K562 (cell line): ENCODE measurements at regions not wholly inside any gene's neighbourhood (a gene's known extent, or its start where the extent isn't known, plus 50 kb on each side); places are given as distances from the start of the nearest gene placed in this dataset.

ENCODE experiments used
- ATAC-seq: fragments of 200-7000 bp; cut with Tn5 transposase; 3 replicates; pipeline ENCODE4 v1.9.1; 2020; ENCODE audit warnings: moderate library complexity
- BruUV-seq: library from RNA; stranded (reverse); fragments of 400-500 nt; replicated peaks from 2 replicates; lab custom pipeline; 2021; lab: Mats Ljungman, UMichigan
- CTCF ChIA-PET: fragments of 300-600 bp; formaldehyde crosslinking; extraction: SDS; loops from one replicate; lab custom pipeline; 2021; ENCODE audit warnings: low intra/inter-chr PET ratio; lab: Yijun Ruan, JAX
- POLR2A ChIA-PET: fragments of 300-600, 350-650 bp; sonication (Branson Sonifier 250); formaldehyde crosslinking; extraction: SDS; loops from one replicate; lab custom pipeline; 2021; ENCODE audit warnings: antibody characterized with exemption, inconsistent platforms; lab: Yijun Ruan, JAX
- DNase-seq, 4 experiments: peaks; one replicate each; pipeline versions ENCODE4 v3.0.0 to v3.0.0-alpha.2; 2011 to 2018; ENCODE audit warnings: low spot score in 3 of 4, mixed read lengths in 3 of 4; ENCODE audit errors: extremely low read depth in 1 of 4
- FAIRE-seq: peaks from 2 replicates; lab custom pipeline; 2011; peaks lifted over from hg19 to GRCh38; lab: Jason Lieb, UNC
- H2AFZ ChIP-seq: 2 replicates; pipeline ENCODE4 v1.6.0; 2011; ENCODE audit warnings: low read depth, low read length, control low read depth, inconsistent platforms
- H3K27ac ChIP-seq: fragments of 200-600 bp; 3 replicates; pipeline ENCODE4 v1.8.0; 2011; ENCODE audit warnings: low read depth, mild to moderate bottlenecking, control low read depth, inconsistent platforms, low read length, moderate library complexity, mixed read lengths; ENCODE audit errors: extremely low read depth
- H3K27me3 ChIP-seq, 2 experiments: fragments of 300-600 bp in 1 of 2; 2 replicates in 1 of 2; 3 replicates in 1 of 2; pipeline versions ENCODE4 v1.6.0 to v1.8.0; 2011; ENCODE audit warnings: inconsistent platforms in 2 of 2, low read length in 2 of 2, mild to moderate bottlenecking in 1 of 2, mixed read lengths in 1 of 2, moderate library complexity in 1 of 2; ENCODE audit not compliant: control insufficient read depth in 2 of 2, insufficient read depth in 2 of 2
- H3K36me3 ChIP-seq: fragments of 300-600 bp; 3 replicates; pipeline ENCODE4 v1.8.0; 2011; ENCODE audit warnings: mild to moderate bottlenecking, low read length, inconsistent platforms; ENCODE audit not compliant: control insufficient read depth, insufficient read depth
- H3K4me1 ChIP-seq, 2 experiments: fragments of 200-600 bp in 1 of 2; replicated peaks in 1 of 2; 2 replicates in 1 of 2; 3 replicates in 1 of 2; pipeline versions ENCODE4 v1.5.1 to v1.8.0; 2011; ENCODE audit warnings: inconsistent platforms in 2 of 2, low read length in 2 of 2, mild to moderate bottlenecking in 1 of 2, mixed read lengths in 1 of 2, moderate library complexity in 1 of 2; ENCODE audit not compliant: control insufficient read depth in 2 of 2, insufficient read depth in 2 of 2
- H3K4me2 ChIP-seq: 2 replicates; pipeline ENCODE4 v1.6.1; 2011; ENCODE audit warnings: low read length, control low read depth, inconsistent platforms, mixed read lengths; ENCODE audit not compliant: insufficient read depth
- H3K4me3 ChIP-seq: fragments of 200-600 bp; sonication (generic), shearing (Covaris generic); 2 replicates; pipeline ENCODE4 v1.5.1; 2016; ENCODE audit warnings: control low read depth, inconsistent platforms
- H3K79me2 ChIP-seq: fragments of 200-600 bp; 3 replicates; pipeline ENCODE4 v1.8.0; 2011; ENCODE audit warnings: low read length, inconsistent platforms; ENCODE audit not compliant: control insufficient read depth, insufficient read depth
- H3K9ac ChIP-seq, 2 experiments: 2 replicates each; pipeline versions ENCODE4 v1.6.0 to v1.6.1; 2011; ENCODE audit warnings: low read depth in 2 of 2, low read length in 2 of 2, control low read depth in 1 of 2, inconsistent platforms in 1 of 2, mild to moderate bottlenecking in 1 of 2, mixed read lengths in 1 of 2; ENCODE audit not compliant: insufficient read depth in 1 of 2
- H3K9me1 ChIP-seq: one replicate; pipeline ENCODE4 v1.6.0; 2011; ENCODE audit warnings: inconsistent platforms, mild to moderate bottlenecking, low read length, moderate library complexity; ENCODE audit not compliant: control insufficient read depth, insufficient read depth
- H3K9me3 ChIP-seq: replicated peaks from 2 replicates; pipeline ENCODE4 v1.5.1; 2011; ENCODE audit warnings: low read depth, low read length, inconsistent platforms; ENCODE audit not compliant: control insufficient read depth, insufficient read depth
- H4K20me1 ChIP-seq: replicated peaks from 2 replicates; pipeline ENCODE4 v1.6.1; 2011; ENCODE audit warnings: low read length, inconsistent platforms, mixed read lengths; ENCODE audit not compliant: control insufficient read depth, insufficient read depth
- CAMTA2 ChIP-seq: fragments of 250-450 bp; sonication (Bioruptor Pico); conservative IDR thresholded peaks from 2 replicates; pipeline ENCODE4 v1.5.1; 2022
- CBX2 ChIP-seq: fragments of 200-600 bp; sonication (generic); IDR thresholded peaks from one replicate; pipeline ENCODE4 v1.6.1; 2012; ENCODE audit warnings: mild to moderate bottlenecking, low read length, inconsistent platforms; ENCODE audit not compliant: insufficient read depth, poor library complexity, severe bottlenecking
- CGGBP1 ChIP-seq: fragments of 250-450 bp; sonication (Bioruptor Pico); IDR thresholded peaks from 2 replicates; pipeline ENCODE4 v1.9.0; 2021; ENCODE audit warnings: mild to moderate bottlenecking
- CREB5 ChIP-seq: fragments of 250-450 bp; sonication (Bioruptor Pico); IDR thresholded peaks from 2 replicates; pipeline ENCODE4 v1.5.0; 2020; ENCODE audit warnings: mild to moderate bottlenecking
- HEY1 ChIP-seq: fragments of 250-450 bp; sonication (Bioruptor Pico); IDR thresholded peaks from 2 replicates; pipeline ENCODE4 v1.5.0; 2020; ENCODE audit warnings: mild to moderate bottlenecking, moderate library complexity, borderline replicate concordance
- HINFP ChIP-seq: fragments of 450-650 bp; conservative IDR thresholded peaks from 2 replicates; pipeline ENCODE4 v1.6.1; 2016; ENCODE audit warnings: missing genetic modification characterization, low read depth, mild to moderate bottlenecking, control low read depth, missing compliant biosample characterization
- HMGXB4 ChIP-seq: sonication (generic); formaldehyde crosslinking; IDR thresholded peaks from 2 replicates; pipeline ENCODE4 v1.8.1; 2023; ENCODE audit warnings: mild to moderate bottlenecking, missing genetic modification reagents
- HNRNPUL1 ChIP-seq: fragments of 200-400 bp; formaldehyde crosslinking; IDR thresholded peaks from 2 replicates; pipeline ENCODE4 v1.6.1; 2017; ENCODE audit warnings: low read length
- MLX ChIP-seq, 2 experiments: fragments of 450-650 bp in 1 of 2; sonication (generic) in 1 of 2; formaldehyde crosslinking; conservative IDR thresholded peaks; 2 replicates each; pipeline versions ENCODE4 v1.4.0 to v1.8.1; 2020 to 2022; ENCODE audit warnings: mild to moderate bottlenecking in 1 of 2, missing genetic modification reagents in 1 of 2
- MTA3 ChIP-seq: fragments of 450-650 bp; formaldehyde crosslinking; IDR thresholded peaks from 2 replicates; pipeline ENCODE4 v1.6.1; 2017; ENCODE audit warnings: mild to moderate bottlenecking, borderline replicate concordance
- NCOA6 ChIP-seq: fragments of 450-650 bp; IDR thresholded peaks from 2 replicates; pipeline ENCODE4 v1.6.1; 2017; ENCODE audit warnings: mild to moderate bottlenecking
- RBM14 ChIP-seq: fragments of 200-400 bp; formaldehyde crosslinking; IDR thresholded peaks from 2 replicates; pipeline ENCODE4 v1.6.1; 2018; ENCODE audit warnings: low read depth, mild to moderate bottlenecking, low read length, moderate library complexity, borderline replicate concordance; ENCODE audit not compliant: insufficient read depth
- SAFB ChIP-seq: fragments of 200-400 bp; formaldehyde crosslinking; IDR thresholded peaks from 2 replicates; pipeline ENCODE4 v1.6.1; 2017; ENCODE audit warnings: low read depth, low read length, borderline replicate concordance
- USF1 ChIP-seq: sonication (generic); formaldehyde crosslinking; IDR thresholded peaks from 2 replicates; pipeline ENCODE4 v1.9.0; 2022; ENCODE audit warnings: mild to moderate bottlenecking, missing genetic modification reagents
- ZFP30 ChIP-seq: fragments of 250-450 bp; sonication (Bioruptor Pico); IDR thresholded peaks from 2 replicates; pipeline ENCODE4 v1.8.0; 2022; ENCODE audit warnings: moderate library complexity, mild to moderate bottlenecking, inconsistent platforms, borderline replicate concordance
- ZNF316 ChIP-seq: fragments of 450-650 bp; IDR thresholded peaks from 2 replicates; pipeline ENCODE4 v1.6.1; 2016
- WGBS: fragments of 100-300 bp; shearing (Covaris generic); methylation state at CpG from one replicate; pipeline ENCODE4 v1.1.6; 2016; ENCODE audit warnings: low coverage, mixed read lengths; ENCODE audit not compliant: insufficient coverage; ENCODE audit errors: missing lambda C conversion rate; 5-methylcytosine and 5-hydroxymethylcytosine counted together
- in situ Hi-C: fragments of 300-500 bp; cut with MboI; formaldehyde crosslinking; loops from 4 replicates; pipeline ENCODE4 v1.15.0; 2018; ENCODE audit warnings: inconsistent platforms, mixed read lengths
- intact Hi-C: fragments of 100-400 bp; cut with micrococcal nuclease; formaldehyde crosslinking; loops from 2 replicates; pipeline ENCODE4 v1.14.2; 2022

DNA sequence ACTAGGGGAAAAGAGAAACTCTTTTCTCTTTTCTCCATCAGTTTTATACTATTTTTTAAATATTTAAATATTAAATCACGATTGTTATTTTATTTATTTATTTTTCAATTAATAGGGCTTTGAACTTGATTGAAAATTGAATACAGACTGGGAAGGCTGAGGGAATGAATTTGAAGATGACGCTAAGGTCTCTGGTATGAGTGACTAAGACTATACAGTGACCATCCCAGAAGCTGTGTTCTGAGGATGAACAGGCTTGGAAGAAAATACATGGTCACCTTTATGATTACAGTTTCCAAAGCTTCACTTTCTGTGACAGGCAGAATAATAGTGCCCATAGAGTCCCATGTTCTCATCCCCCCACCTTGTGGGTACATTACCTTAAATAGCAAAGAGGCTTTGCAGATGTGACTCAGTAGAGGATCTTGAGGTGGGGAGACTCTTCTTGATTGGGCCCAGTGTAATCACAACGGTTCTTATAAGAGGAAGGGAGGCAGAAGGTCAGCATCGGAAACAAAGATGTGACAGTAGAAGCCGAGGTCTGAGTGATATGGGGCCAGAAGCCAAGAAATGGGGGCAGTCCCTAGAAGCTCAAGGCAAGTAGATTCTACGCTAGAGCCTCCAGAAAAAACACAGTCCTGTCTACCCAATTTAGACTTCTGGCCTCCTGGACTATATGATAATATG lies 51.0 kb upstream of the LPP start:
- Histone ChIP-seq H3K4me2 (no peak overlapping the region), H3K9me1 (no peaks in the 10 kb centered on the region), H4K20me1 (no peaks in the 10 kb centered on the region), H3K4me1 (no peaks in the 10 kb centered on the region), H3K36me3 (no peaks in the 10 kb centered on the region), H3K79me2 (no peaks in the 10 kb centered on the region), H3K4me3 (no peak overlapping the region), H3K27ac (no peak overlapping the region), H3K9me3 (no peaks in the 10 kb centered on the region), H3K9ac (no peak overlapping the region), H2AFZ (no peak overlapping the region), H3K27me3 (peaks cover 0 to 3% of the 10 kb centered on the region in 2 experiments; a peak in 1 of 5 replicates)
- intact Hi-C loops (no loop called here), in situ Hi-C loops (no loop called here)
- no peak for ATAC-seq
- TF ChIP-seq CREB5 (CRISPR knock-in tag) (no peak), ZNF316 (no peak), MTA3 (no peak), SAFB (no peak), NCOA6 (no peak), HINFP (no peak), CGGBP1 (CRISPR knock-in tag) (no peak), USF1 (CRISPR knock-in tag) (no peak), RBM14 (no peak), HMGXB4 (CRISPR knock-in tag) (no peak), MLX (CRISPR knock-in tag; conservative IDR thresholded peaks at IDR 0.05) (no peak), CBX2 (no peak), ZFP30 (CRISPR knock-in tag) (no peak), HEY1 (no peak), CAMTA2 (CRISPR knock-in tag) (no peak), HNRNPUL1 (no peak)
- DNase-seq, result no peak
- no TSS peak for BruUV-seq
- CTCF ChIA-PET, result no interaction called here
- WGBS, result 0% methylated on average over 4 of the region's 6 CpGs
- no peak for FAIRE-seq
- POLR2A ChIA-PET, result no interaction called here
